ENCODE measurements at regions not wholly inside any gene's neighbourhood (a gene's known extent, or its start where the extent isn't known, plus 50 kb on each side); places are given as distances from the start of the nearest gene placed in this dataset.

DNA sequence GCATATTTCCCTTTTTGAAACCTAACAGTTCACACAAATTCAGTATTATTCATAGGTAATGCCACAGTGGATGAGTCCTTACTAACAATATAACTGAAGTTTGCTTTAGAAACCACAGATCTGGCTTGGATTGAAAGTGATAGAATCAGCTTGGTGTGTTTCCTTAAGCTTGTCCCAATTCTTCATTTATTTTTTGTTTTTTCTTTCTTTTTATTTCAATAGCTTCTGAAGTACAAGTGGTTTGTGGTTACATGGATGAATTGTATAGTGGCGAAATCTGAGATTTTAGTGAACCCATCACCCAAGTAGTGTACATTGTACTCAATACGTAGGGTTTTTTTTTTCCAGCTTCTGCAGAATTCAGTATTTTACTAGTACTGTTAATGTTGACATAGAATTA lies 518.2 kb upstream of the SEMA3D start:
- no peak for TF ChIP-seq YY1 (IDR thresholded peaks at IDR 0.05; ENCODE audit: low read depth)
- TF ChIP-seq FOXM1 (IDR thresholded peaks at IDR 0.05; ENCODE audit: borderline replicate concordance, low read depth), result no peak

All from Ishikawa (cell line).